SH-SY5Y (cell line): ENCODE measurements at regions not wholly inside any gene's neighbourhood (a gene's known extent, or its start where the extent isn't known, plus 50 kb on each side); places are given as distances from the start of the nearest gene placed in this dataset.

ENCODE experiments used
- GATA2 ChIP-seq: IDR thresholded peaks from 2 replicates; pipeline ENCODE4 v1.6.1; 2011; ENCODE audit warnings: mild to moderate bottlenecking, low read depth, low read length
- GATA3 ChIP-seq: IDR thresholded peaks from 2 replicates; pipeline ENCODE4 v1.6.1; 2011; ENCODE audit warnings: low read depth, mild to moderate bottlenecking, low read length, moderate library complexity

GRCh38 chr21:20020026-20020425 is 978.2 kb upstream of the NCAM2 start:
- TF ChIP-seq GATA2 (no peak), GATA3 (no peak)
